ENCODE measurements at regions not wholly inside any gene's neighbourhood (a gene's known extent, or its start where the extent isn't known, plus 50 kb on each side); places are given as distances from the start of the nearest gene placed in this dataset.

- H3K36me3 ChIP-seq: no peaks in the 10 kb centered on the region
- no peaks in the 10 kb centered on the region for H3K9me3 ChIP-seq
- DNase-seq: no peak
- H3K27me3 ChIP-seq: no peaks in the 10 kb centered on the region
- no peak overlapping the region for H3K4me3 ChIP-seq
Observed at GRCh38 chr18:73943763-73944162, 203.9 kb downstream of the FBXO15 start.

GRCh38 chr18:73942956-73943355 is 204.7 kb downstream of the FBXO15 start:
- H3K27me3 ChIP-seq: no peaks in the 10 kb centered on the region
- DNase-seq: no peak
- H3K9me3 ChIP-seq: no peaks in the 10 kb centered on the region
- no peaks in the 10 kb centered on the region for H3K36me3 ChIP-seq
- H3K4me3 ChIP-seq: no peak overlapping the region

GRCh38 chr18:73942081-73942625 is 205.5 kb downstream of the FBXO15 start:
- Histone ChIP-seq H3K9me3 (no peaks in the 10 kb centered on the region), H3K27me3 (no peaks in the 10 kb centered on the region), H3K36me3 (no peaks in the 10 kb centered on the region), H3K4me3 (no peak overlapping the region)
- DNase-seq: no peak

GRCh38 chr18:73940721-73941120 is 206.9 kb downstream of the FBXO15 start:
- DNase-seq: no peak
- Histone ChIP-seq H3K4me3 (no peak overlapping the region), H3K9me3 (no peaks in the 10 kb centered on the region), H3K27me3 (no peaks in the 10 kb centered on the region), H3K36me3 (no peaks in the 10 kb centered on the region)

GRCh38 chr18:73939391-73939790 is 208.2 kb downstream of the FBXO15 start:
- no peak for DNase-seq
- no peaks in the 10 kb centered on the region for H3K9me3 ChIP-seq
- H3K4me3 ChIP-seq: no peak overlapping the region
- no peaks in the 10 kb centered on the region for H3K36me3 ChIP-seq
- H3K27me3 ChIP-seq: no peaks in the 10 kb centered on the region

- H3K4me3 ChIP-seq: no peak overlapping the region
- no peaks in the 10 kb centered on the region for H3K9me3 ChIP-seq
- DNase-seq: no peak
- H3K36me3 ChIP-seq: no peaks in the 10 kb centered on the region
- no peaks in the 10 kb centered on the region for H3K27me3 ChIP-seq
Observed at GRCh38 chr18:73933685-73934084, 213.9 kb downstream of the FBXO15 start.

- Histone ChIP-seq H3K9me3 (no peaks in the 10 kb centered on the region), H3K27me3 (no peaks in the 10 kb centered on the region), H3K4me3 (no peak overlapping the region), H3K36me3 (no peaks in the 10 kb centered on the region)
- no peak for DNase-seq
Observed at GRCh38 chr18:73932976-73933375, 214.7 kb downstream of the FBXO15 start.

- Histone ChIP-seq H3K9me3 (no peaks in the 10 kb centered on the region), H3K27me3 (no peaks in the 10 kb centered on the region), H3K36me3 (no peaks in the 10 kb centered on the region), H3K4me3 (no peak overlapping the region)
- no peak for DNase-seq
Observed at GRCh38 chr18:73927496-73927895, 220.1 kb downstream of the FBXO15 start.

- DNase-seq: no peak
- Histone ChIP-seq H3K4me3 (no peak overlapping the region), H3K9me3 (no peaks in the 10 kb centered on the region), H3K27me3 (no peaks in the 10 kb centered on the region), H3K36me3 (no peaks in the 10 kb centered on the region)
Observed at GRCh38 chr18:73924836-73925235, 222.8 kb downstream of the FBXO15 start.

GRCh38 chr18:73924307-73924706 is 223.3 kb downstream of the FBXO15 start:
- H3K9me3 ChIP-seq: no peaks in the 10 kb centered on the region
- no peak overlapping the region for H3K4me3 ChIP-seq
- no peak for DNase-seq
- no peaks in the 10 kb centered on the region for H3K27me3 ChIP-seq
- H3K36me3 ChIP-seq: no peaks in the 10 kb centered on the region

- no peaks in the 10 kb centered on the region for H3K9me3 ChIP-seq
- no peak overlapping the region for H3K4me3 ChIP-seq
- DNase-seq: no peak
- H3K27me3 ChIP-seq: no peaks in the 10 kb centered on the region
- no peaks in the 10 kb centered on the region for H3K36me3 ChIP-seq
Observed at GRCh38 chr18:73923866-73924265, 223.8 kb downstream of the FBXO15 start.

GRCh38 chr18:73920033-73920432 is 227.6 kb downstream of the FBXO15 start:
- H3K9me3 ChIP-seq: no peaks in the 10 kb centered on the region
- DNase-seq: no peak
- H3K27me3 ChIP-seq: no peaks in the 10 kb centered on the region
- H3K36me3 ChIP-seq: no peaks in the 10 kb centered on the region
- H3K4me3 ChIP-seq: no peak overlapping the region

- Histone ChIP-seq H3K4me3 (no peak overlapping the region), H3K36me3 (no peaks in the 10 kb centered on the region), H3K9me3 (no peaks in the 10 kb centered on the region), H3K27me3 (no peaks in the 10 kb centered on the region)
- no peak for DNase-seq
Observed at GRCh38 chr18:73918816-73919215, 228.8 kb downstream of the FBXO15 start.

GRCh38 chr18:73917046-73917445 is 230.6 kb downstream of the FBXO15 start:
- DNase-seq: no peak
- Histone ChIP-seq H3K27me3 (no peaks in the 10 kb centered on the region), H3K36me3 (no peaks in the 10 kb centered on the region), H3K4me3 (no peak overlapping the region), H3K9me3 (no peaks in the 10 kb centered on the region)

GRCh38 chr18:73913505-73913904 is 234.1 kb downstream of the FBXO15 start:
- Histone ChIP-seq H3K36me3 (no peaks in the 10 kb centered on the region), H3K27me3 (no peaks in the 10 kb centered on the region), H3K4me3 (no peak overlapping the region), H3K9me3 (no peaks in the 10 kb centered on the region)
- no peak for DNase-seq

- H3K36me3 ChIP-seq: no peaks in the 10 kb centered on the region
- peak; percentile 23 for DNase-seq
- H3K9me3 ChIP-seq: no peaks in the 10 kb centered on the region
- H3K4me3 ChIP-seq: no peak overlapping the region
- no peaks in the 10 kb centered on the region for H3K27me3 ChIP-seq
Observed at GRCh38 chr18:73908323-73908722, 239.3 kb downstream of the FBXO15 start.

- no peaks in the 10 kb centered on the region for H3K36me3 ChIP-seq
- H3K9me3 ChIP-seq: no peaks in the 10 kb centered on the region
- H3K27me3 ChIP-seq: no peaks in the 10 kb centered on the region
- no peak overlapping the region for H3K4me3 ChIP-seq
- DNase-seq: no peak
Observed at GRCh38 chr18:73901566-73901965, 246.1 kb downstream of the FBXO15 start.

GRCh38 chr18:73901151-73901550 is 246.5 kb downstream of the FBXO15 start:
- Histone ChIP-seq H3K36me3 (no peaks in the 10 kb centered on the region), H3K9me3 (no peaks in the 10 kb centered on the region), H3K27me3 (no peaks in the 10 kb centered on the region), H3K4me3 (no peak overlapping the region)
- no peak for DNase-seq

Measured in MG63 (cell line).